ENCODE measurements at regions not wholly inside any gene's neighbourhood (a gene's known extent, or its start where the extent isn't known, plus 50 kb on each side); places are given as distances from the start of the nearest gene placed in this dataset.

DNA sequence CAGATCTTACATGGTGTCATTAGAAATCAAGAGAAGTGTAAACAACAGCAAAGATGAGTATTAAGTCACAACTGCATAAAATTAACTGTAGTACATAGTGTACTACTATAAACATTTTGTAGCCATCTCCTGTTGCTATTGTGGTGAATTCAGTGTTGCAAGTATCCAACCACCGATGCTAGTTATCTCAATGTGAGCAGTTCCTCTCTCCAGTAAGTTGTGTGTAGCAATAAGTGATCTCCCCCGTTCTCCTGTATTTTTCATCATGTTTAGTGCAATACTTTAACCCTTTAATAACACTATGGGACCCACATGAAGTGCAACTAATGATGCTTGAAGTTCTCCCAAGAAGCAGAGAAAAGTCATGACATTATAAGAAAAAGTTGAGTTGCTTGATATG is 264.7 kb upstream of the KCNH8 start:
- TF ChIP-seq, protein P1, sequence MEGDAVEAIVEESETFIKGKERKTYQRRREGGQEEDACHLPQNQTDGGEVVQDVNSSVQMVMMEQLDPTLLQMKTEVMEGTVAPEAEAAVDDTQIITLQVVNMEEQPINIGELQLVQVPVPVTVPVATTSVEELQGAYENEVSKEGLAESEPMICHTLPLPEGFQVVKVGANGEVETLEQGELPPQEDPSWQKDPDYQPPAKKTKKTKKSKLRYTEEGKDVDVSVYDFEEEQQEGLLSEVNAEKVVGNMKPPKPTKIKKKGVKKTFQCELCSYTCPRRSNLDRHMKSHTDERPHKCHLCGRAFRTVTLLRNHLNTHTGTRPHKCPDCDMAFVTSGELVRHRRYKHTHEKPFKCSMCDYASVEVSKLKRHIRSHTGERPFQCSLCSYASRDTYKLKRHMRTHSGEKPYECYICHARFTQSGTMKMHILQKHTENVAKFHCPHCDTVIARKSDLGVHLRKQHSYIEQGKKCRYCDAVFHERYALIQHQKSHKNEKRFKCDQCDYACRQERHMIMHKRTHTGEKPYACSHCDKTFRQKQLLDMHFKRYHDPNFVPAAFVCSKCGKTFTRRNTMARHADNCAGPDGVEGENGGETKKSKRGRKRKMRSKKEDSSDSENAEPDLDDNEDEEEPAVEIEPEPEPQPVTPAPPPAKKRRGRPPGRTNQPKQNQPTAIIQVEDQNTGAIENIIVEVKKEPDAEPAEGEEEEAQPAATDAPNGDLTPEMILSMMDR (IDR thresholded peaks at IDR 0.05), result no peak
- no peak for TF ChIP-seq POLR2A (IDR thresholded peaks at IDR 0.05)
- no peak for TF ChIP-seq POLR2AphosphoS5 (IDR thresholded peaks at IDR 0.05; ENCODE audit: insufficient read depth in 1 of 2, low read depth in 1 of 2)

All from vagina (tissue), 2 donors.